IPS-15b (cell line): ENCODE measurements at regions not wholly inside any gene's neighbourhood (a gene's known extent, or its start where the extent isn't known, plus 50 kb on each side); places are given as distances from the start of the nearest gene placed in this dataset.

ENCODE experiments used
- H3K27me3 ChIP-seq: one replicate; pipeline ENCODE4 v1.6.1; 2013; ENCODE audit warnings: low read length; ENCODE audit not compliant: control insufficient read depth, insufficient read depth
- H3K36me3 ChIP-seq: one replicate; pipeline ENCODE4 v1.6.1; 2013; ENCODE audit warnings: low read length; ENCODE audit not compliant: control insufficient read depth, insufficient read depth
- H3K4me1 ChIP-seq: one replicate; pipeline ENCODE4 v1.6.1; 2013; ENCODE audit warnings: mild to moderate bottlenecking, low read length; ENCODE audit not compliant: control insufficient read depth, insufficient read depth
- H3K4me3 ChIP-seq: one replicate; pipeline ENCODE4 v1.5.1; 2013; ENCODE audit warnings: low read depth, low read length
- H3K9ac ChIP-seq: one replicate; pipeline ENCODE4 v1.6.1; 2013; ENCODE audit warnings: low read depth, mild to moderate bottlenecking, low read length
- H3K9me3 ChIP-seq: one replicate; pipeline ENCODE4 v1.6.1; 2013; ENCODE audit warnings: mild to moderate bottlenecking, low read length; ENCODE audit not compliant: control insufficient read depth, insufficient read depth

GRCh38 chrX:97843200-97843811 lies 959.6 kb downstream of the RPA4 start:
- peaks cover 5% of the 10 kb centered on the region for H3K9me3 ChIP-seq
- H3K27me3 ChIP-seq, result no peaks in the 10 kb centered on the region
- H3K4me3 ChIP-seq, result no peak overlapping the region
- H3K36me3 ChIP-seq, result peaks cover 4% of the 10 kb centered on the region
- H3K9ac ChIP-seq, result no peak overlapping the region
- H3K4me1 ChIP-seq, result no peaks in the 10 kb centered on the region

DNA sequence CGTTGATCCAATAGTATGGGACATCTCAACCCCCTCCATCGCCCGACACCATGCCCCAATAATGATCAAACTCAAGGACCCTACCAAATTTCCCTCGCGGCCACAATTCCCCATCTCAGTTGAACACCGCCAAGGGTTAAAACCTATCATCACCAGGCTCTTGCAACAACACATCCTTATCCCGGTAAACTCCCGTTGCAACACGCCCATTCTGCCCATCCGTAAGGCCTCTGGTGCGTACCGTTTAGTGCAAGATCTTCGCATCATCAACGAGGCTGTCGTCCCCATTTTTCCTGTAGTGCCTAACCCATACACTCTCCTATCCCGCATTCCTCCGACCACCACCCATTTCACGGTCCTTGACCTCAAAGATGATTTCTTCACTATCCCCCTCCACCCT lies 960.5 kb downstream of the RPA4 start:
- no peak overlapping the region for H3K4me3 ChIP-seq
- H3K9me3 ChIP-seq, result peaks cover 6% of the 10 kb centered on the region
- no peaks in the 10 kb centered on the region for H3K27me3 ChIP-seq
- H3K9ac ChIP-seq, result no peak overlapping the region
- peaks cover 4% of the 10 kb centered on the region for H3K36me3 ChIP-seq
- H3K4me1 ChIP-seq, result no peaks in the 10 kb centered on the region

GRCh38 chrX:97844943-97845342 lies 961.2 kb downstream of the RPA4 start:
- no peak overlapping the region for H3K9ac ChIP-seq
- peaks cover 9% of the 10 kb centered on the region for H3K9me3 ChIP-seq
- no peak overlapping the region for H3K4me3 ChIP-seq
- no peaks in the 10 kb centered on the region for H3K4me1 ChIP-seq
- H3K27me3 ChIP-seq, result no peaks in the 10 kb centered on the region
- peaks cover 4% of the 10 kb centered on the region for H3K36me3 ChIP-seq

DNA sequence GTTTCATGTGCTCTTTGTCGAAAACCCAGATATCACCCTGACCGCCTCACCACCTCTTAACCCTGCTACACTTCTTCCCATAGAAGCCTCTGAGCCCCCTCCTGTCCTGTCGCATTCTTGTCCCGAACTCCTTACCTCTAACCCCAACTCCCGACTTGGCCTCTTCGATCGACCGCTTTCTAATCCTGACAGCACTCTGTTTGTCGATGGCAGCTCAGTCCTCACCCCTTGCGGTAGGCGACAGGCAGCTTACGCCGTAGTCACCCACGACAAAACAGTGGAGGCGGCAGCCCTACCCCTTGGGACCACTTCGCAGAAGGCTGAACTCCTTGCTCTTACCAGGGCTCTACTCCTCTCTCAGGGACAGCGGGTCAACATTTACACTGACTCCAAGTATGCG lies 961.7 kb downstream of the RPA4 start:
- Histone ChIP-seq H3K9ac (no peak overlapping the region), H3K36me3 (peaks cover 4% of the 10 kb centered on the region), H3K4me3 (no peak overlapping the region), H3K9me3 (peaks cover 9% of the 10 kb centered on the region), H3K27me3 (no peaks in the 10 kb centered on the region), H3K4me1 (no peaks in the 10 kb centered on the region)

- no peak overlapping the region for H3K4me3 ChIP-seq
- H3K9me3 ChIP-seq, result peaks cover 9% of the 10 kb centered on the region
- no peaks in the 10 kb centered on the region for H3K27me3 ChIP-seq
- no peaks in the 10 kb centered on the region for H3K4me1 ChIP-seq
- H3K36me3 ChIP-seq, result peaks cover 4% of the 10 kb centered on the region
- H3K9ac ChIP-seq, result no peak overlapping the region
Measured at GRCh38 chrX:97846228-97846627, 962.5 kb downstream of the RPA4 start.

- Histone ChIP-seq H3K9ac (no peak overlapping the region), H3K9me3 (peaks cover 9% of the 10 kb centered on the region), H3K36me3 (peaks cover 2% of the 10 kb centered on the region), H3K27me3 (no peaks in the 10 kb centered on the region), H3K4me1 (no peaks in the 10 kb centered on the region), H3K4me3 (no peak overlapping the region)
Measured at GRCh38 chrX:97846718-97847237, 963.1 kb downstream of the RPA4 start.

- H3K27me3 ChIP-seq, result no peaks in the 10 kb centered on the region
- H3K4me1 ChIP-seq, result no peaks in the 10 kb centered on the region
- no peak overlapping the region for H3K4me3 ChIP-seq
- no peak overlapping the region for H3K9ac ChIP-seq
- H3K36me3 ChIP-seq, result no peaks in the 10 kb centered on the region
- H3K9me3 ChIP-seq, result peaks cover 9% of the 10 kb centered on the region
Measured at GRCh38 chrX:97847885-97848679, 964.4 kb downstream of the RPA4 start.

GRCh38 chrX:97849951-97850350 lies 966.2 kb downstream of the RPA4 start:
- Histone ChIP-seq H3K9ac (no peak overlapping the region), H3K36me3 (no peaks in the 10 kb centered on the region), H3K4me3 (no peak overlapping the region), H3K27me3 (no peaks in the 10 kb centered on the region), H3K4me1 (no peaks in the 10 kb centered on the region), H3K9me3 (peaks cover 6% of the 10 kb centered on the region)

DNA sequence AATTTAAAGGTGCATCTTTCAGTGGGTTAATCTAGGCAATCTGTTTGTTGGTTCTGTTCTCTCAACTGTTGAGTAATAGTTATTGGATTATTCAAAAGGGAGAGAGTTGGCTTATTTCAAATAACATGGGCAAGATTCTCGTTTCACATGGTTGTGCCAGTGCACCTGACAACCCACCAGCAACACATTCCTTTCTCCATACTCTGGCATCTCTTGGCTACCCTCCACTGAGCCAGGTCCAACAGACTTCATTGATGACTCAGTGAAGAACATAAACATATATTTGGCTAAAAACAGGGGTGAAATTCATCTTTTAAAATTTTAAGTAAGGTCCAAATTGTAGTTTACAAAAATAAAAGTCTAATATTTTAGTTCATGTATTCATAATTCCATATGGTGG lies 967.2 kb downstream of the RPA4 start:
- Histone ChIP-seq H3K4me1 (no peaks in the 10 kb centered on the region), H3K36me3 (no peaks in the 10 kb centered on the region), H3K27me3 (no peaks in the 10 kb centered on the region), H3K4me3 (no peak overlapping the region), H3K9me3 (peaks cover 6% of the 10 kb centered on the region), H3K9ac (no peak overlapping the region)

DNA sequence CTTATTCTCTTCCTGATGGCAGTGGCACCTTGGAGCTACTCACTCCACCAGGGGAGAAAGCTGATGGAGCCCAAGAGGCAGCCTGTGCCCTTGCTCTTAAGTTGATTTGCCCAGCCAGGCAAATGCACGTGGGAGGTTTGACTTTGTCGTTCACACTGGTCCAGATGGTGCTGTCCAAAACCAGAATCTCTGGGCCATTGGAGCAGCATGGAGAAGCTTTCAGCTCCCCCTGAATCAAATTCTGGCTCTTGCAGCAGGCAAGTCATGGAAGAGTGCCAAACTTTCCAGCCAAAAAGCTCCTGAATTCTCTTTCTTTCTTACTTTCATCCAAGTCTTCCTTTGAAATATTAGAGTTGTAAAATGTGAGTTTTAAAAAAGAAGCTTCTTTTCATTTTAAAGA lies 970.4 kb downstream of the RPA4 start:
- Histone ChIP-seq H3K27me3 (no peaks in the 10 kb centered on the region), H3K4me3 (no peak overlapping the region), H3K36me3 (no peaks in the 10 kb centered on the region), H3K4me1 (no peaks in the 10 kb centered on the region), H3K9ac (no peak overlapping the region), H3K9me3 (peaks cover 4% of the 10 kb centered on the region)

DNA sequence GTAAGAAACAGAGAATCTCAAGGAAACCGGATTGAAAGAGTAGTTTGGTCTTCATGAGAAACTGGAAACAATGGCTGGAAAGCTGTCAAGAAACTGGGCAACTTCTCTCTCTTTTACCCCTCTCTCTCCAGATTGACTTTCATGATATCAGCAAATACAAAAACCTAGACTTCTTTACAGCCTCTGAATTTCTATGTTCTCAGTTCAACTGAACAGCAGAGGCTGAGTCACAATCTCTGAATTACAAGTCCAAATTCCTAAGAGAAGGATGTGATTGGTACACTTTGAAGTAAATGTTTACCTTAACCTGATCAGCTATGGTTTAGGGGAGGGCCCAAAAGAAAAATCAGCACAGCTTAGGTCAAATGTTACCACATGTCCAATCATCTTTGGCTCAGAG lies 974.9 kb downstream of the RPA4 start:
- Histone ChIP-seq H3K4me1 (no peaks in the 10 kb centered on the region), H3K36me3 (no peaks in the 10 kb centered on the region), H3K9me3 (no peaks in the 10 kb centered on the region), H3K27me3 (no peaks in the 10 kb centered on the region), H3K9ac (no peak overlapping the region), H3K4me3 (no peak overlapping the region)

DNA sequence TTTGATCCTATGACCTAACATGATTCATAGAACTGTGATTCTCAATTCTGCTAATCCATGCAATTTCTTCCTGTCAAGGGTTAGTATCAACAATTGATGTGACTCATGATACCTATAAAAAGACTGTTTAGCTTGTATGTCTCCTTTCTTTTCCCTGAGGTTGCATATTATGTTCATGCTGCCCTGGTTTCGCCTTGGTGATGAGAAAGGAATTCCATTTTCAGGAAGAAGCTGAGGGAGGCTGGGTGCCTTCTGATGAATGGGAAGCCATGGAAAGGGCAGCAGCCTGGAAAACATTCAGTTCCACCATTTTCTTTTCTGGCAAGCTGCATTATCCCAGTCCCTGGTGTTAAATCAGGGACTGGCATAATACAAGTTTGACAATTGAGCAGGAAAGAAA lies 976.5 kb downstream of the RPA4 start:
- no peak overlapping the region for H3K4me3 ChIP-seq
- no peaks in the 10 kb centered on the region for H3K27me3 ChIP-seq
- H3K36me3 ChIP-seq, result no peaks in the 10 kb centered on the region
- no peaks in the 10 kb centered on the region for H3K4me1 ChIP-seq
- H3K9me3 ChIP-seq, result no peaks in the 10 kb centered on the region
- H3K9ac ChIP-seq, result no peak overlapping the region
